ENCODE measurements at regions not wholly inside any gene's neighbourhood (a gene's known extent, or its start where the extent isn't known, plus 50 kb on each side); places are given as distances from the start of the nearest gene placed in this dataset.
A peak's percentile ranks its signal among the peaks of the same experiment; 100 is the strongest.
"Not testable (repeated sequence)": the region's sequence is repeated elsewhere in the genome, so short reads cannot be mapped to it uniquely, and the experiment has no call there.

GRCh38 chr10:55550236-55550635 lies 749.2 kb upstream of the PCDH15 start:
- no peak for DNase-seq (ENCODE audit: low spot score)
- in situ Hi-C loops (cut with MboI; ENCODE audit: low pct_unique_long_range_greater_than_20kb, low sequenced_read_pairs, unreplicated experiment), result no loop called here
- TF ChIP-seq, protein P1, sequence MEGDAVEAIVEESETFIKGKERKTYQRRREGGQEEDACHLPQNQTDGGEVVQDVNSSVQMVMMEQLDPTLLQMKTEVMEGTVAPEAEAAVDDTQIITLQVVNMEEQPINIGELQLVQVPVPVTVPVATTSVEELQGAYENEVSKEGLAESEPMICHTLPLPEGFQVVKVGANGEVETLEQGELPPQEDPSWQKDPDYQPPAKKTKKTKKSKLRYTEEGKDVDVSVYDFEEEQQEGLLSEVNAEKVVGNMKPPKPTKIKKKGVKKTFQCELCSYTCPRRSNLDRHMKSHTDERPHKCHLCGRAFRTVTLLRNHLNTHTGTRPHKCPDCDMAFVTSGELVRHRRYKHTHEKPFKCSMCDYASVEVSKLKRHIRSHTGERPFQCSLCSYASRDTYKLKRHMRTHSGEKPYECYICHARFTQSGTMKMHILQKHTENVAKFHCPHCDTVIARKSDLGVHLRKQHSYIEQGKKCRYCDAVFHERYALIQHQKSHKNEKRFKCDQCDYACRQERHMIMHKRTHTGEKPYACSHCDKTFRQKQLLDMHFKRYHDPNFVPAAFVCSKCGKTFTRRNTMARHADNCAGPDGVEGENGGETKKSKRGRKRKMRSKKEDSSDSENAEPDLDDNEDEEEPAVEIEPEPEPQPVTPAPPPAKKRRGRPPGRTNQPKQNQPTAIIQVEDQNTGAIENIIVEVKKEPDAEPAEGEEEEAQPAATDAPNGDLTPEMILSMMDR (IDR thresholded peaks at IDR 0.05; ENCODE audit: extremely low read depth, insufficient read depth, missing control alignments), result no peak

DNA sequence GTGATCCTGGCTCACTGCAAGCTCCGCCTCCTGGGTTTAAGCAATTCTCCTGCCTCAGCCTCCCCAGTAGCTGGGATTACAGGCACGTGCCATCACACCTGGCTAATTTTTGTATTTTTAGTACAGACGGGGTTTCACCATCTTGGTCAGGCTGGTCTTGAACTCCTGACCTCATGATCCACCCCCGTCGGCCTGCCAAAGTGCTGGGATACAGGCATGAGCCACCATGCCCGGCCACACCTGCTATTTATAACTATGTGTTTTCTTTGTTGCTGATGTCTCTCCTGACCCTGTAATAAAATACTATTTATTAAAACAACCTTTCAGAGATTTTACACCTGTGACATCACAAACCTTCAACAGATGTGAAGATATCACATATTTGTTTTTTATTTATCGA lies 736.5 kb upstream of the PCDH15 start:
- DNase-seq (ENCODE audit: low spot score); in situ Hi-C loops (cut with MboI; ENCODE audit: low pct_unique_long_range_greater_than_20kb, low sequenced_read_pairs, unreplicated experiment): not testable (repeated sequence)

DNA sequence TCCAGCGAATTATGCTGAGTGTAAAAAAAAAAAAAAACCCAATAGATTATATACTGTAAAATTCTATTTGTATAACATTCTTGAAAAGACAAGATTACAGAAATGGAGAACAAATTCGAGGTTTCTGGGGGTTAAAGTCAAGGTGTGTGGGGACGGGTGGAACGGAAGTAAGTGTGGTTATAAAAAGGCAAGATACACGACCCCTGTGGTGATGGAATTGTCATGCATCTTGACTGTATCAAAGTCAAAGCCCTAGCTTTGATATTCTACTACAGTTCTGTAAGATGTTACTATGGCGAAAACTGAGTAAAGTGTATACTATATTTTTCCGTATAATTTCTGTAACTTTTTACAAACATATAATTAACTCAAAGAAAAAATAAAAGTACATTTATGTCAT lies 718.2 kb upstream of the PCDH15 start:
- no peak for DNase-seq (ENCODE audit: low spot score)
- TF ChIP-seq, protein P1 (IDR thresholded peaks at IDR 0.05; ENCODE audit: extremely low read depth, insufficient read depth, missing control alignments), result no peak
- in situ Hi-C loops (cut with MboI; ENCODE audit: low pct_unique_long_range_greater_than_20kb, low sequenced_read_pairs, unreplicated experiment), result no loop called here

DNA sequence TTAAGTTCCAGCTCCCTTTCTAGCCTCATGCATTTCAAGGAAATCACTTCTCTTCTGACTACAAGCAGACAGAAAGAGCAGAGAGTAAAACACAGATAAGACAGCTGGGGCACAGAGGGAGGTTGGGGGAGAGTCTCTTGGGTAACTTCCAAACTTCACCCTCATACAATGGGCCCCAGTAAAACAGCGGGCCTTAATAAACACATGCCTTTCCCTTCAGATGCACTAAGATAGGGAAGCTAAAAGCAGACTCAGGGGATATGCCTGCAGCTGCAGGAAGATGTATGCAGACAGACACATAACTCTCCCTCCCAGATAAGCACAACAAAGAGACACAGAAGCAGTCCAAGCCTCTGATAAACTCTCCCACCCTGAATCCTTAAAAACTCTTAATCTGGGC lies 717.4 kb upstream of the PCDH15 start:
- DNase-seq (ENCODE audit: low spot score); in situ Hi-C loops (cut with MboI; ENCODE audit: low pct_unique_long_range_greater_than_20kb, low sequenced_read_pairs, unreplicated experiment): not testable (repeated sequence)

- TF ChIP-seq, protein P1 (IDR thresholded peaks at IDR 0.05; ENCODE audit: extremely low read depth, insufficient read depth, missing control alignments), result no peak
- no peak for DNase-seq (ENCODE audit: low spot score)
- in situ Hi-C loops (cut with MboI; ENCODE audit: low pct_unique_long_range_greater_than_20kb, low sequenced_read_pairs, unreplicated experiment), result no loop called here
Observed at GRCh38 chr10:55509168-55509567, 708.1 kb upstream of the PCDH15 start.

DNA sequence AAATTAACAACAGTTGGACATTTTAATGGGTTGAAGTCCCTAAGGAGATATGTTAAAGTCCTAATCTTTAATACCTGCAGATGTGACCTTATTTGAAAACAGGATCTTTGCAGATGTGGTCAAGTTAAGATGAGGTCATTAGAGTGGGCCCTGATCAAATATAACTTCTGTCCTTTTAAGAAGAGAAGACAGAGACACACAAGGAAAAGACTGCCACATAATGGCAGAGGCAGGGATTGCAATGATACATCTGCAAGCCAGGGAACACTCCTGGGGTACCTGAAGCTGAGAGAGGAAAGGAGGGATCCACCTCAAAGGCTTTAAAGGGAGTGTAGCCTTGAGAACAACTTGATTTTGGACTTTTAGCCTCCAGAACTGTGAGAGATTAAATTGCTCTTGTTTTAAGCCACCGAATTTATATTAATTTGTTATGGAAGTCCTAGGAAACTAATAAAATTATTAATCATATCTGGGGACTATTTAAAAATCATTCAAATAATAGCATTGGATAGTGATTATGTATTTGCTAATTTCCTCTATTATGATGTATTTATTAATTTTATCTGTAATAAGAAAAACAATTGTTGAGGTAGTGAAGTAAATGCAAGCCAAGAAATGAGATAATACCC lies 700.0 kb upstream of the PCDH15 start:
- TF ChIP-seq, protein P1 (IDR thresholded peaks at IDR 0.05; ENCODE audit: extremely low read depth, insufficient read depth, missing control alignments), result peak; percentile 77
- peak; percentile 2 for DNase-seq (ENCODE audit: low spot score)
- in situ Hi-C loops (cut with MboI; ENCODE audit: low pct_unique_long_range_greater_than_20kb, low sequenced_read_pairs, unreplicated experiment), result no loop called here

- TF ChIP-seq, protein P1 (IDR thresholded peaks at IDR 0.05; ENCODE audit: extremely low read depth, insufficient read depth, missing control alignments), result no peak
- in situ Hi-C loops (cut with MboI; ENCODE audit: low pct_unique_long_range_greater_than_20kb, low sequenced_read_pairs, unreplicated experiment), result no loop called here
- DNase-seq (ENCODE audit: low spot score), result no peak
Observed at GRCh38 chr10:55497893-55498499, 697.0 kb upstream of the PCDH15 start.

Measured in GM13977 (cell line).